ENCODE measurements at regions not wholly inside any gene's neighbourhood (a gene's known extent, or its start where the extent isn't known, plus 50 kb on each side); places are given as distances from the start of the nearest gene placed in this dataset.

DNA sequence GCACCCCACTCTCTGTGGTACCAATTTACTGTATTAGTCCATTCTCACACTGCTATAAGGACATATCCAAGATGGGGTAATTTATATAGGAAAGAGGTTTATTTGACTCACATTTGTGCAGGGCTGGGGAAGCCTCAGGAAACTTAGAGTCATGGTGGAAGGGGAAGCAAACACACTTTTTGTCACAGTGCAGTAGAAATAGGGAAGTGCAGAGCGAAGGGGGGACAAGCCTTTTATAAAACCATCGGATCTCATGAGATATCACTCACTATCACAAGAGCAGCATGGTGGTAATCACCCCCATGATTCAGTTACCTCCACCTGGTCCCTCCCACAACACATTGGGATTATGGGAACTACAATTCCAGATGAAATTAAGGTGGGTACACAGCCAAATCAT lies 766.9 kb upstream of the PCDH10 start (continued):
- no peak for TF ChIP-seq JUND (IDR thresholded peaks at IDR 0.05)
- TF ChIP-seq, protein P1, sequence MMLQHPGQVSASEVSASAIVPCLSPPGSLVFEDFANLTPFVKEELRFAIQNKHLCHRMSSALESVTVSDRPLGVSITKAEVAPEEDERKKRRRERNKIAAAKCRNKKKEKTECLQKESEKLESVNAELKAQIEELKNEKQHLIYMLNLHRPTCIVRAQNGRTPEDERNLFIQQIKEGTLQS (IDR thresholded peaks at IDR 0.05) = no peak
- TF ChIP-seq SP1 (IDR thresholded peaks at IDR 0.05) = no peak
- TF ChIP-seq TAF1 (conservative IDR thresholded peaks at IDR 0.05) = no peak
- no peak for TF ChIP-seq NR2F2 (IDR thresholded peaks at IDR 0.05)
- TF ChIP-seq GABPA (IDR thresholded peaks at IDR 0.05 in 1 of 2, conservative IDR thresholded peaks at IDR 0.05 in 1 of 2) = no peak
- TF ChIP-seq, protein P2, sequence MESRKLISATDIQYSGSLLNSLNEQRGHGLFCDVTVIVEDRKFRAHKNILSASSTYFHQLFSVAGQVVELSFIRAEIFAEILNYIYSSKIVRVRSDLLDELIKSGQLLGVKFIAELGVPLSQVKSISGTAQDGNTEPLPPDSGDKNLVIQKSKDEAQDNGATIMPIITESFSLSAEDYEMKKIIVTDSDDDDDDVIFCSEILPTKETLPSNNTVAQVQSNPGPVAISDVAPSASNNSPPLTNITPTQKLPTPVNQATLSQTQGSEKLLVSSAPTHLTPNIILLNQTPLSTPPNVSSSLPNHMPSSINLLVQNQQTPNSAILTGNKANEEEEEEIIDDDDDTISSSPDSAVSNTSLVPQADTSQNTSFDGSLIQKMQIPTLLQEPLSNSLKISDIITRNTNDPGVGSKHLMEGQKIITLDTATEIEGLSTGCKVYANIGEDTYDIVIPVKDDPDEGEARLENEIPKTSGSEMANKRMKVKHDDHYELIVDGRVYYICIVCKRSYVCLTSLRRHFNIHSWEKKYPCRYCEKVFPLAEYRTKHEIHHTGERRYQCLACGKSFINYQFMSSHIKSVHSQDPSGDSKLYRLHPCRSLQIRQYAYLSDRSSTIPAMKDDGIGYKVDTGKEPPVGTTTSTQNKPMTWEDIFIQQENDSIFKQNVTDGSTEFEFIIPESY (IDR thresholded peaks at IDR 0.05) = no peak
- no peak for TF ChIP-seq FOXA2 (IDR thresholded peaks at IDR 0.05)

DNA sequence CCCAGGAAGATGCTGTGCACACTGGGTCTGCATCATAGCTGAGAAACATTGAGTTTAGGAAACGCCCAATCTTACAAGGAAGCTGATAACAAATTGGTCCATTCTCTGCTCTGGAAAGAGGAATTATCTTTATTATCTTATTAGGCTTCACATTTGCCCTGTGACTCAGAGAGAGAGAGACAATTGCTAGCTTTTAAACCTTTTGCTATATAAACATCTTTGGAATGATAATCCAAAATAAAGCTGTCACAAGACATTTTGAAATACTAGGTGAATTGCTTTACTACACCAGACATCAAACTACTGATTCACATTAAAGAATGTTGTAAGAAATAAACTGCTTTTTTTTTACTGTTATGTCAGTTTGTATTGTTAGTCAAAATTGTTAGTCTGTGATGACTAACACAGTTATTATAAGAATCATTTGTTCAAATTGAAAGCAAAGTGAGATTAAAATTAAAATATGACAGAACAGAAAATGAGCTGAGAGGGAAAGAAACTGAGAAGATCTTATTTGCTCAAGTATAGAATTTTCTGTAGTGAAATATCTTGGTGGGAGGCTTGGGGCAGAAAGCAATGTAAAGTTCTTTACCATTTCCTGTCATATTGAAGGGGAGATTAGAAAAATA lies 765.4 kb upstream of the PCDH10 start:
- no peaks in the 10 kb centered on the region for H3K27me3 ChIP-seq (ENCODE audit: control insufficient read depth in 4 of 4, insufficient read depth in 4 of 4, low read length in 3 of 4)
- no peak overlapping the region for H3K27ac ChIP-seq (ENCODE audit: low read depth in 1 of 2, low read length in 2 of 2)
- WGBS = 41% methylated on average over 1 of the region's 1 CpG
- no peaks in the 10 kb centered on the region for H3K9me3 ChIP-seq (ENCODE audit: control insufficient read depth in 4 of 4, low read length in 3 of 4)
- peaks cover 0 to 2% (median 0%) of the 10 kb centered on the region in 4 donors for H3K4me1 ChIP-seq (ENCODE audit: control insufficient read depth in 4 of 4, insufficient read depth in 4 of 4, low read length in 3 of 4)
- no peak overlapping the region for H3K9ac ChIP-seq (ENCODE audit: low read depth in 1 of 2, low read length in 2 of 2)
- no peak overlapping the region for H3K4me3 ChIP-seq (ENCODE audit: low read depth in 1 of 3, low read length in 3 of 3)
- no peak for DNase-seq (ENCODE audit: low spot score)
- no peak for TF ChIP-seq GABPA (IDR thresholded peaks at IDR 0.05 in 1 of 2, conservative IDR thresholded peaks at IDR 0.05 in 1 of 2)
- TF ChIP-seq EGR1 (IDR thresholded peaks at IDR 0.05; ENCODE audit: low read depth in 2 of 2) = no peak
- TF ChIP-seq, protein P3, sequence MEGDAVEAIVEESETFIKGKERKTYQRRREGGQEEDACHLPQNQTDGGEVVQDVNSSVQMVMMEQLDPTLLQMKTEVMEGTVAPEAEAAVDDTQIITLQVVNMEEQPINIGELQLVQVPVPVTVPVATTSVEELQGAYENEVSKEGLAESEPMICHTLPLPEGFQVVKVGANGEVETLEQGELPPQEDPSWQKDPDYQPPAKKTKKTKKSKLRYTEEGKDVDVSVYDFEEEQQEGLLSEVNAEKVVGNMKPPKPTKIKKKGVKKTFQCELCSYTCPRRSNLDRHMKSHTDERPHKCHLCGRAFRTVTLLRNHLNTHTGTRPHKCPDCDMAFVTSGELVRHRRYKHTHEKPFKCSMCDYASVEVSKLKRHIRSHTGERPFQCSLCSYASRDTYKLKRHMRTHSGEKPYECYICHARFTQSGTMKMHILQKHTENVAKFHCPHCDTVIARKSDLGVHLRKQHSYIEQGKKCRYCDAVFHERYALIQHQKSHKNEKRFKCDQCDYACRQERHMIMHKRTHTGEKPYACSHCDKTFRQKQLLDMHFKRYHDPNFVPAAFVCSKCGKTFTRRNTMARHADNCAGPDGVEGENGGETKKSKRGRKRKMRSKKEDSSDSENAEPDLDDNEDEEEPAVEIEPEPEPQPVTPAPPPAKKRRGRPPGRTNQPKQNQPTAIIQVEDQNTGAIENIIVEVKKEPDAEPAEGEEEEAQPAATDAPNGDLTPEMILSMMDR (IDR thresholded peaks at IDR 0.05; ENCODE audit: low read depth, low read length, missing input control) = no peak
- TF ChIP-seq FOXA2 (IDR thresholded peaks at IDR 0.05) = no peak
- TF ChIP-seq HNF4A (conservative IDR thresholded peaks at IDR 0.05) = no peak
- no peak for TF ChIP-seq HNF4G (IDR thresholded peaks at IDR 0.05)
- TF ChIP-seq SP1 (IDR thresholded peaks at IDR 0.05) = no peak
- TF ChIP-seq YY1 (IDR thresholded peaks at IDR 0.05) = no peak
- TF ChIP-seq, protein P4, sequence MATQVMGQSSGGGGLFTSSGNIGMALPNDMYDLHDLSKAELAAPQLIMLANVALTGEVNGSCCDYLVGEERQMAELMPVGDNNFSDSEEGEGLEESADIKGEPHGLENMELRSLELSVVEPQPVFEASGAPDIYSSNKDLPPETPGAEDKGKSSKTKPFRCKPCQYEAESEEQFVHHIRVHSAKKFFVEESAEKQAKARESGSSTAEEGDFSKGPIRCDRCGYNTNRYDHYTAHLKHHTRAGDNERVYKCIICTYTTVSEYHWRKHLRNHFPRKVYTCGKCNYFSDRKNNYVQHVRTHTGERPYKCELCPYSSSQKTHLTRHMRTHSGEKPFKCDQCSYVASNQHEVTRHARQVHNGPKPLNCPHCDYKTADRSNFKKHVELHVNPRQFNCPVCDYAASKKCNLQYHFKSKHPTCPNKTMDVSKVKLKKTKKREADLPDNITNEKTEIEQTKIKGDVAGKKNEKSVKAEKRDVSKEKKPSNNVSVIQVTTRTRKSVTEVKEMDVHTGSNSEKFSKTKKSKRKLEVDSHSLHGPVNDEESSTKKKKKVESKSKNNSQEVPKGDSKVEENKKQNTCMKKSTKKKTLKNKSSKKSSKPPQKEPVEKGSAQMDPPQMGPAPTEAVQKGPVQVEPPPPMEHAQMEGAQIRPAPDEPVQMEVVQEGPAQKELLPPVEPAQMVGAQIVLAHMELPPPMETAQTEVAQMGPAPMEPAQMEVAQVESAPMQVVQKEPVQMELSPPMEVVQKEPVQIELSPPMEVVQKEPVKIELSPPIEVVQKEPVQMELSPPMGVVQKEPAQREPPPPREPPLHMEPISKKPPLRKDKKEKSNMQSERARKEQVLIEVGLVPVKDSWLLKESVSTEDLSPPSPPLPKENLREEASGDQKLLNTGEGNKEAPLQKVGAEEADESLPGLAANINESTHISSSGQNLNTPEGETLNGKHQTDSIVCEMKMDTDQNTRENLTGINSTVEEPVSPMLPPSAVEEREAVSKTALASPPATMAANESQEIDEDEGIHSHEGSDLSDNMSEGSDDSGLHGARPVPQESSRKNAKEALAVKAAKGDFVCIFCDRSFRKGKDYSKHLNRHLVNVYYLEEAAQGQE (IDR thresholded peaks at IDR 0.05) = no peak
- TF ChIP-seq, protein P2 (IDR thresholded peaks at IDR 0.05) = no peak
- TF ChIP-seq TAF1 (conservative IDR thresholded peaks at IDR 0.05) = no peak
- TF ChIP-seq RXRA (IDR thresholded peaks at IDR 0.05) = no peak
- no peak for TF ChIP-seq RAD21 (IDR thresholded peaks at IDR 0.05)
- no peak for TF ChIP-seq JUND (IDR thresholded peaks at IDR 0.05)
- no peak for TF ChIP-seq NR2F2 (IDR thresholded peaks at IDR 0.05)
- TF ChIP-seq, protein P1 (IDR thresholded peaks at IDR 0.05) = no peak
- TF ChIP-seq FOXA1 (IDR thresholded peaks at IDR 0.05) = no peak
- TF ChIP-seq, protein P5, sequence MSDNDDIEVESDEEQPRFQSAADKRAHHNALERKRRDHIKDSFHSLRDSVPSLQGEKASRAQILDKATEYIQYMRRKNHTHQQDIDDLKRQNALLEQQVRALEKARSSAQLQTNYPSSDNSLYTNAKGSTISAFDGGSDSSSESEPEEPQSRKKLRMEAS (IDR thresholded peaks at IDR 0.05) = no peak
- H3K36me3 ChIP-seq (ENCODE audit: control insufficient read depth in 4 of 4, insufficient read depth in 3 of 4, low read depth in 1 of 4, low read length in 3 of 4) = no peaks in the 10 kb centered on the region

Measured in liver (tissue), 8 donors.